Stimulated activated CD4-positive, alpha-beta T cell treated with anti-CD3 and anti-CD28 coated beads, Interleukin-4, amount 100 ng/mL, for 24 hours (primary cell): ENCODE measurements at regions not wholly inside any gene's neighbourhood (a gene's known extent, or its start where the extent isn't known, plus 50 kb on each side); places are given as distances from the start of the nearest gene placed in this dataset.
"Not testable (repeated sequence)": the region's sequence is repeated elsewhere in the genome, so short reads cannot be mapped to it uniquely, and the experiment has no call there.

ENCODE experiments used
- DNase-seq: peaks from one replicate; pipeline ENCODE4 v3.0.0-alpha.2; 2020

- DNase-seq = no peak
These were observed 86.3 kb upstream of the PHLPP1 start for GRCh38 chr18:62629031-62629430.

DNA sequence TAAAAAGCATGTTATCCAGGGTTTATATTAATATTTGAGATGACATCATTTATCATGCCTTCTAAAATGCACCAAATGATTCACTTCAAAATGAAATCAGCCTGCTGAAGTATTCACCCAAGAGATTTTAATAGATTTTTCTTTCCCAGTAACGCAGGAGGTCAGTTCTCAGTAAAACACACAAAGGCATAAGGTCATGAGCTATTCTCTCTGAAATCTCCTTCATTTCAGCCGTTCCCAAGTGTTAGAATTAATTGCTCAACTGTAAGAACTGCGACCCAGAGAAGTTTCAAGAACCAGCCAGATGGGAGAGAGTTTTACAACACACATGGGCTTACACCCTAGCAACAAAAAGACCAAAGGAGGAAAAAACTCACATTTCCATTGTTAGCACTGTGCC, 84.2 kb upstream of the PHLPP1 start:
- no peak for DNase-seq

- no peak for DNase-seq
These were observed 82.4 kb upstream of the PHLPP1 start for GRCh38 chr18:62632788-62633455.

GRCh38 chr18:62634458-62634857, 80.9 kb upstream of the PHLPP1 start:
- DNase-seq = no peak

GRCh38 chr18:62634979-62635630, 80.2 kb upstream of the PHLPP1 start:
- DNase-seq = no peak

DNA sequence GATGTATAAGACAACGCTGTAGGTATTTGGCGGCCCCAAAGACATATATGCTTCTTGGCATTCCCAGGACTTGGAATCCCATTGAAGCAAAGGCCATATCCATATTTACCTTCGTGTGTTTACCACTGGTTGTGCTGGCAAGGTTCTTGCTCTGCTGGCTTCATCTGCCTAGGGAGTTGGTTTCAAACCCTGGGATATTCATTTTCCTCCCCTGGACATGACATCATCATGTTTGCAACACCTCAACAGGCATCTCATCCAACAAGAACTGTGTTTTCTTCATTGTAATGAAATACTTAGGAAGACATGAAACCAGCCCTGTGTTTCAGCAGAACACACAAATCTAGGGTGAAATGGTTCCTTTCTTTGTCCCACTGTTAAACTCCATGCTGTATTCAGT, 77.9 kb upstream of the PHLPP1 start:
- no peak for DNase-seq

- peak; percentile 61 for DNase-seq
These were observed 77.3 kb upstream of the PHLPP1 start for GRCh38 chr18:62637807-62638687.

- DNase-seq = no peak
These were observed 72.2 kb upstream of the PHLPP1 start for GRCh38 chr18:62643181-62643580.

- DNase-seq = no peak
These were observed 70.6 kb upstream of the PHLPP1 start for GRCh38 chr18:62644773-62645172.

GRCh38 chr18:62647179-62647578, 68.2 kb upstream of the PHLPP1 start:
- DNase-seq = no peak

DNA sequence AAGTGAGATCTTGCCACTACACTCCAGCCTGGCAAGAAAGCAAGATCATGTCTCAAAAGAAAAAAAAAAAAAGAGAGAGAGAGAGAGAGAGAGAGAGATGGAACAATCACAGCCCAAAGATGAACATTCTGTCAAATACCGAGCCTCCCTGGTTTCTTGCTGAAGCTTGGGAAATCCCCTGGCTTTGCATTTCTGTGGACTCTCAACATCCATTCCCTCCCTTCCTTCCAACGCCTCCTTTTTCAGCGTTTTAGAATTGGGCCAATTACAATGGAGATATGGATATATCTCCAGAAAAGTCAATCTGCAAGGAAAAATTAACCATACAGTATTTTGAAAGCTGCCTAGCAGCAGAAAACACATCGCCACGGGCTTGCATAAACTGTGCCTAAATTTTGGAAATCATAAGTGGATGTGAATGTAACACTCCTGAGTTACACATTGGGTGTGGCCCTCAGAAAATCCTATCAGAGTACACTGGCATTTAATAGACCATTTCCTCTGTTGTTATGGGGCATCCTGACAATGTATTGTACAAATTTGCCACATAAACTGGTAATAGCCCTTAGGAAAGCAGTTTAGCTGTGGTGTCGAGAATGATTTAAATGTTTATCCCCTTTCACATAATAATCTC, 67.2 kb upstream of the PHLPP1 start:
- DNase-seq = no peak

DNA sequence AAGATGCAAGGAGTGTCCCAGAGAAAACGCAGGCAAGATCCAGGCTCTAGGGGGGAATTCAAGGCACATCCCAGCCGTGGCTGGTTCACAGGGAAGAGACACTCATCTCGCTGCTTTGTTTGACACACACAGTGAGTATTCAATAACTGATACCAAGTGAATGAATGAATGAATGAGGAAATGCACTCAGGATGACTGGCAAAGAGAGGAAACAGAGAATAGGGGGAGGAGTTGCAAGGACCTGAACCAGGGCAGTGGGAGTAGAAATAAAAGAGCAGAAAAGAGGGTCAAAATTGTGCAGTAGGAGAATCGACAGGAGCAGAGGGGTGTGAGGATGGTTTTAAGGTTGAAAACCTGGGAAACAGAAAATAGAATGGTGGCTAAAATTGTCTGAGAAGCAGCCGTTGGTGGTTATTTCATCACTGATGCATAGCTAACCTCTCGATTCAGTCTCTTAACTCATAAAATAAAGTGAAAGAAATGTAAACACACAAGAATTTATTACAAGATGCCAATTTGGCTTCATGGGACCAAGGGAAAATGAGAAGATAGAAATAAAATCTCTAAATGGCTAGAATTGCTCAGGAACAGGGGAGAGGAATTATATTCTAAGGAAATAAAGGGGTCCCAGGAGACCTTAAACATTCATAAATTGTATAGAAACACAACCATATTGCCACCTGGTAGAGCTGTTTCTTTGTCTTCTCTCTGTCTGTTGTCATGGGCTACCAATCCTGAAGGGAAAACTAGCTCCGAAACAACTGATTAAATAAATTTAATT, 63.9 kb upstream of the PHLPP1 start:
- no peak for DNase-seq

DNA sequence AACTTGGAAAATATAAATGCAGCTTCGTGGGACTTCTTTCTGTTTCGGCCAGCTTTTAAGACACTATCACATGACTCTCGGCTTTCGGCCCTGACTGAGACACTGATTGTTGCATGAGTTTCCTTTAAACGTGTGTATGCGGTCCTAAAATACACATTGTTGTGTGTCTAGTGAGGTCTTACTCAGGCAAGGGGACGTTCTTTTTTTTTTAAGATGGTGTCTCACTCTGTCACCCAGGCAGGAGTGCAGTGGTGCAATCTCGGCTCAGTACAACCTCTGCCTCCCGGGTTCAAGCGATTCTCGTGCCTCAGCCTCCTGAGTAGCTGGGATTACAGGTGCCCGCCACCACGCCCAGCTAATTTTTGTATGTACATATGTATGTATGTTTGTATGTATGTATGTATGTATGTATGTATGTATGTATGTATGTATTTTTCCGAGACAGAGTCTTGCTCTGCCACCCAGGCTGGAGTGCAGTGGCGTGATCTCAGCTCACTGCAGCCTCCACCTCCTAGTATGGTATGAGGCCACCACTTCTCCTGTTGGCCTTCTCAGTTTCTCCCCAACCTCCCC, 63.2 kb upstream of the PHLPP1 start:
- DNase-seq = not testable (repeated sequence)

GRCh38 chr18:62655520-62656219, 59.7 kb upstream of the PHLPP1 start:
- no peak for DNase-seq

DNA sequence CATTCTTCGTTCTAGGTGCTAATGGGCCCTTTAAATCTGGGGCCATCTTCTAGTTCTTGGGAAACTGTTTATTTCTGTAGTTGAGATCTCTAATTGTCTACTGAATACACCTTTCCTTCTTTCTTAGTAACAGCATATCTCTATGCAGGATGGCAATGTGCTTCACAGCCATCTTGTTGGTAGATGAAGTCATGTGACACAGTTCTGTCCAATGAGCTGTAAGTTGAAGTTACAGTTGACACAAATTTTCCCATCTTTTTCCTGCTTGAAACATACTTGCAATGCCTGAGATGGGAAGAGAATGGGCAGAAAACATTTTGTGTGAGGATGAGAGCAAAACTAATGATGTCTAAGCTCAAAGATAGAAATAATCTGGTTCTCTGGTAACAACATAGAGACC, 57.3 kb upstream of the PHLPP1 start:
- no peak for DNase-seq

DNA sequence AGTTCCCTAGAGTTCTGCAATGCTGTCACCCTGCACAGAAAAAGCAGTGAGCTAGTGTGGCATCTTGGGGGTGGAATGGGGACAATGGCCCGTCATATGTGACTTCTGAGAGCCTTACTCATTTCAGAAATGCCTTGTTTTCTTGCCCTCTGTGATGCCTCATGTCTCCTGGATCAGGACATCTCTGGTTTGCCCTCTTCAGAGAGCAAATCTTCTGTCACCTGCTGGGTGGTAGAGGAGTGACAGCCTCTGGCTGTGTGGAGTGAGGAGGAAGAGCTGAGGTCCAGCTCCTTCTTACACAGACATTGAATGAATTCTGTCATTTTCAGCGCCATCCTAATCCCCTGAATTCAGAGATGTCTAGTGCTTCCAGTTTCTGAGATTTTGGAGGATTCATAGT, 55.6 kb upstream of the PHLPP1 start:
- DNase-seq = no peak

GRCh38 chr18:62660691-62661090, 54.6 kb upstream of the PHLPP1 start:
- DNase-seq = no peak

- no peak for DNase-seq
These were observed 51.5 kb upstream of the PHLPP1 start for GRCh38 chr18:62663731-62664336.

- DNase-seq = no peak
These were observed 50.9 kb upstream of the PHLPP1 start for GRCh38 chr18:62664414-62664813.

GRCh38 chr18:62665188-62665587, 50.2 kb upstream of the PHLPP1 start:
- DNase-seq = no peak
